ENCODE measurements at regions not wholly inside any gene's neighbourhood (a gene's known extent, or its start where the extent isn't known, plus 50 kb on each side); places are given as distances from the start of the nearest gene placed in this dataset.
"Not testable (repeated sequence)": the region's sequence is repeated elsewhere in the genome, so short reads cannot be mapped to it uniquely, and the experiment has no call there.

DNA sequence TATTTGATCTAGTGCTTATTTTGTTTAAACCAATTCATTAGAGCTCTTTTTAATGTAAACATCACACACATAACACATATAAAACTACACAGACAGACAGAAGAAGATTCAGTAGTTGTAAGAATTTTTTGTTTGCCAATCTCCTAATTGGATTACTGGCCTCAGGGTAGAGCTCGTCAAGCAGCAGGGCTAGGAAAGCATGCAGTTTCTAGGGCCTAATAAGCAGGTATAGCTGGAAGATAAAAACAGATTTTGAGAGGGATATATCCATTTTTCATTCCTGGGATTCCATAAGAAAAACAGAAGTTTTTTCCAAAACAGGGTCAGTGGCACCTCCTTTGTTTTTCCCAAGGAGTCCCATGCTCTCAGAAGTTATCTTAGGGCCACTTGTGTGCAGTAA, 265.2 kb upstream of the SGO1 start:
- no peak for DNase-seq
- H3K27ac ChIP-seq (ENCODE audit: low read depth in 2 of 2, low read length in 2 of 2) = no peak overlapping the region
- FAIRE-seq = no peak
- no peaks in the 10 kb centered on the region for H3K27me3 ChIP-seq (ENCODE audit: control insufficient read depth, insufficient read depth, low read length)
- H3K36me3 ChIP-seq (ENCODE audit: control insufficient read depth in 2 of 3, insufficient read depth in 3 of 3, low read length in 3 of 3) = no peaks in the 10 kb centered on the region
- no peaks in the 10 kb centered on the region for H3K4me1 ChIP-seq (ENCODE audit: control insufficient read depth in 2 of 3, insufficient read depth in 2 of 3, low read depth in 1 of 3, low read length in 3 of 3)
- TF ChIP-seq, protein P1, sequence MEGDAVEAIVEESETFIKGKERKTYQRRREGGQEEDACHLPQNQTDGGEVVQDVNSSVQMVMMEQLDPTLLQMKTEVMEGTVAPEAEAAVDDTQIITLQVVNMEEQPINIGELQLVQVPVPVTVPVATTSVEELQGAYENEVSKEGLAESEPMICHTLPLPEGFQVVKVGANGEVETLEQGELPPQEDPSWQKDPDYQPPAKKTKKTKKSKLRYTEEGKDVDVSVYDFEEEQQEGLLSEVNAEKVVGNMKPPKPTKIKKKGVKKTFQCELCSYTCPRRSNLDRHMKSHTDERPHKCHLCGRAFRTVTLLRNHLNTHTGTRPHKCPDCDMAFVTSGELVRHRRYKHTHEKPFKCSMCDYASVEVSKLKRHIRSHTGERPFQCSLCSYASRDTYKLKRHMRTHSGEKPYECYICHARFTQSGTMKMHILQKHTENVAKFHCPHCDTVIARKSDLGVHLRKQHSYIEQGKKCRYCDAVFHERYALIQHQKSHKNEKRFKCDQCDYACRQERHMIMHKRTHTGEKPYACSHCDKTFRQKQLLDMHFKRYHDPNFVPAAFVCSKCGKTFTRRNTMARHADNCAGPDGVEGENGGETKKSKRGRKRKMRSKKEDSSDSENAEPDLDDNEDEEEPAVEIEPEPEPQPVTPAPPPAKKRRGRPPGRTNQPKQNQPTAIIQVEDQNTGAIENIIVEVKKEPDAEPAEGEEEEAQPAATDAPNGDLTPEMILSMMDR (IDR thresholded peaks at IDR 0.05; ENCODE audit: borderline replicate concordance, extremely low read depth, insufficient read depth) = no peak
- no peak overlapping the region for H3K4me3 ChIP-seq (ENCODE audit: low read length in 3 of 3)
- intact Hi-C loops (cut with DNase I) = no loop called here
- H3K9me3 ChIP-seq (ENCODE audit: control insufficient read depth in 2 of 3, insufficient read depth in 1 of 3, low read length in 3 of 3) = no peaks in the 10 kb centered on the region
- H3K9ac ChIP-seq (ENCODE audit: low read length in 3 of 3) = no peak overlapping the region

- Histone ChIP-seq H3K27me3 (ENCODE audit: control insufficient read depth, insufficient read depth, low read length) (no peaks in the 10 kb centered on the region), H3K27ac (ENCODE audit: low read depth in 2 of 2, low read length in 2 of 2) (no peak overlapping the region), H3K4me3 (ENCODE audit: low read length in 3 of 3) (no peak overlapping the region), H3K4me1 (ENCODE audit: control insufficient read depth in 2 of 3, insufficient read depth in 2 of 3, low read depth in 1 of 3, low read length in 3 of 3) (no peaks in the 10 kb centered on the region), H3K36me3 (ENCODE audit: control insufficient read depth in 2 of 3, insufficient read depth in 3 of 3, low read length in 3 of 3) (no peaks in the 10 kb centered on the region), H3K9me3 (ENCODE audit: control insufficient read depth in 2 of 3, insufficient read depth in 1 of 3, low read length in 3 of 3) (no peaks in the 10 kb centered on the region), H3K9ac (ENCODE audit: low read length in 3 of 3) (no peak overlapping the region)
- no peak for FAIRE-seq
- no peak for DNase-seq
- intact Hi-C loops (cut with DNase I) = no loop called here
- TF ChIP-seq, protein P1 (IDR thresholded peaks at IDR 0.05; ENCODE audit: borderline replicate concordance, extremely low read depth, insufficient read depth) = no peak
Observed at GRCh38 chr3:20450611-20451010, 264.6 kb upstream of the SGO1 start.

- Histone ChIP-seq H3K4me1 (ENCODE audit: control insufficient read depth in 2 of 3, insufficient read depth in 2 of 3, low read depth in 1 of 3, low read length in 3 of 3) (no peaks in the 10 kb centered on the region), H3K4me3 (ENCODE audit: low read length in 3 of 3) (no peak overlapping the region), H3K9ac (ENCODE audit: low read length in 3 of 3) (no peak overlapping the region), H3K9me3 (ENCODE audit: control insufficient read depth in 2 of 3, insufficient read depth in 1 of 3, low read length in 3 of 3) (no peaks in the 10 kb centered on the region), H3K27ac (ENCODE audit: low read depth in 2 of 2, low read length in 2 of 2) (no peak overlapping the region), H3K27me3 (ENCODE audit: control insufficient read depth, insufficient read depth, low read length) (no peaks in the 10 kb centered on the region), H3K36me3 (ENCODE audit: control insufficient read depth in 2 of 3, insufficient read depth in 3 of 3, low read length in 3 of 3) (no peaks in the 10 kb centered on the region)
- intact Hi-C loops (cut with DNase I) = no loop called here
- TF ChIP-seq, protein P1 (IDR thresholded peaks at IDR 0.05; ENCODE audit: borderline replicate concordance, extremely low read depth, insufficient read depth) = no peak
- DNase-seq = no peak
- no peak for FAIRE-seq
Observed at GRCh38 chr3:20442846-20443245, 256.8 kb upstream of the SGO1 start.

DNA sequence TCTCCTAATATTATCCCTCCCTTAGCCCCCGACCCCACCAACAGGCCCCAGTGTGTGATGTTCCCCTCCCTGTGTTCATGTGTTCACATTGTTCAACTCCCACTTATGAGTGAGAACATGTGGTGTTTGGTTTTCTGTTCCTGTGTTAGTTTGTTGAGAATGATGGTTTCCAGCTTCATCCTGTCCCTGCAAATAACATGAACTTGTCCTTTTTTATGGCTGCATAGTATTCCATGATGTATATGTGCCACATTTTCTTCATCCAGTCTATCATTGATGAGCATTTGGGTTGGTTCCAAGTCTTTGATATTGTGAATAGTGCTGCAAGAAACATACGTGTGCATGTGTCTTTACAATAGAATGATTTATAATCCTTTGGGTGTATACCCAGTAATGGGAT, 241.3 kb upstream of the SGO1 start:
- DNase-seq; H3K9me3 ChIP-seq (ENCODE audit: control insufficient read depth in 2 of 3, insufficient read depth in 1 of 3, low read length in 3 of 3); H3K4me1 ChIP-seq (ENCODE audit: control insufficient read depth in 2 of 3, insufficient read depth in 2 of 3, low read depth in 1 of 3, low read length in 3 of 3); H3K9ac ChIP-seq (ENCODE audit: low read length in 3 of 3); H3K27me3 ChIP-seq (ENCODE audit: control insufficient read depth, insufficient read depth, low read length); H3K27ac ChIP-seq (ENCODE audit: low read depth in 2 of 2, low read length in 2 of 2); H3K36me3 ChIP-seq (ENCODE audit: control insufficient read depth in 2 of 3, insufficient read depth in 3 of 3, low read length in 3 of 3); FAIRE-seq; H3K4me3 ChIP-seq (ENCODE audit: low read length in 3 of 3); intact Hi-C loops (cut with DNase I): not testable (repeated sequence)
